ENCODE measurements at regions not wholly inside any gene's neighbourhood (a gene's known extent, or its start where the extent isn't known, plus 50 kb on each side); places are given as distances from the start of the nearest gene placed in this dataset.
"Not testable (repeated sequence)": the region's sequence is repeated elsewhere in the genome, so short reads cannot be mapped to it uniquely, and the experiment has no call there.

DNA sequence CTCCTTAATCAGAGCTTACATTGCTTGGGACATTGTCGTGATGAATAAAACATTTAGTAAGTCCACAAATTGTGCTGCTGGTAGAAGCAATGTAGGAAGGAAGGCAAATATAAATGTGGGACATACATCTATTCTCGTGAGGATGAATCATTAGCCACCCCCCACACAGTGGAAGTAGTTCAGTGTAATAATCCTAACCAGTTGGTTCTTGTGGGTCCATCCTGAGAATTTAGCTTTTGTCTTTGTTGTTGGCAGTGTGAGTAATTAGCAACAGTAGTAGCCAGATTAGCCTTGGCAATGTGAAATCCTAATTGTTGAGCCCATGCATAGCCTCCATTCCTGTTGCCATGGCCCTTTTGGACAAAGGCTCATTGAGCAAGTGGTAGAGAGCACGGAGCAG, 532.1 kb downstream of the FBXO15 start:
- DNase-seq: no peak

DNA sequence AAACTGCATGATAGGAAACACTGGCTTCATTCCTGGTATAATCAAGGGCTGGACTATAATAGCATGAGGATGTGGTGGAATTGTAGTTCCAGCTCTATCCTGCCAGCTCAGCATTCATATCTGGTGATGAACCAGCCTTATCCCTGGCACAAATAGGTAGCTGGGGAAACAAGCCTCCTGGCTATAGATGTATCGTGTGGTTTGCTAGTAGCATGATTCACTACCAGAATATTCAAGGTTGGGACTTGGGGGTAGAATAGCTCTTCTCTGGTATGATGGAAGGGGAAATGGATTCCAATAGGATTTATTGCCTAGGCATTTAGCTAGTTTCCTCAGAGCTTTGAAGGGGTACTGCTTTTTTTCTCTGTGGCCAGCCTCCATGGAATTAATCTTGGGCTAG, 532.8 kb downstream of the FBXO15 start:
- no peak for DNase-seq

DNA sequence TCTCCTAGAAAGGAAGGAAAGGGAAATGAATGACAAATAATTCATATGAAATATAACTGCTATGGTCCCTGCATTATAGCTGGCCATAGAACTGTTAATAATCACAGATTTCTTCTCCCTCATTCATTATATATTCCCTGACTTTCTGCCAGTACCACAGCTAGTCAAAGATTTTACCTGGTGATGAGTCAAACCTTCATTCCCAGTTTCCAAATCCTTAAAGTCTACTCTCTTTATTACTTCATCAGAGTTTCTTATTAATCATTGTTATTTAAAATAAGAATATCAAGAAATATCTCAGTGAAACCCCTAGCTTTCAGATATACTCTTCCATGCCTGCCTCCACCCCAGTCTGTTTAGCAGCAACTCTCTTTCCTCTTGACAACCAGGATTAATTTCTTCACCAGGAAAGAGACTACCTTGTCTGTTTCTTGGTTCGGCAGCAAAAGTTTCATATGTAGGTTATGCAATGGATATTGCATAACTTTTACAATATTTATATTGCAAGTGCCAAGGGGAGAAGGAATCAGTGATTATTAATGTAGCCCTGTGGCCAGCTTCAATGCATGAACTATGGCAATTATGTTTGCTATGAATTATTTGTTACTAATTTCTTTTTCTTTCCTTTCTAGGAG, 533.8 kb downstream of the FBXO15 start:
- DNase-seq: no peak

DNA sequence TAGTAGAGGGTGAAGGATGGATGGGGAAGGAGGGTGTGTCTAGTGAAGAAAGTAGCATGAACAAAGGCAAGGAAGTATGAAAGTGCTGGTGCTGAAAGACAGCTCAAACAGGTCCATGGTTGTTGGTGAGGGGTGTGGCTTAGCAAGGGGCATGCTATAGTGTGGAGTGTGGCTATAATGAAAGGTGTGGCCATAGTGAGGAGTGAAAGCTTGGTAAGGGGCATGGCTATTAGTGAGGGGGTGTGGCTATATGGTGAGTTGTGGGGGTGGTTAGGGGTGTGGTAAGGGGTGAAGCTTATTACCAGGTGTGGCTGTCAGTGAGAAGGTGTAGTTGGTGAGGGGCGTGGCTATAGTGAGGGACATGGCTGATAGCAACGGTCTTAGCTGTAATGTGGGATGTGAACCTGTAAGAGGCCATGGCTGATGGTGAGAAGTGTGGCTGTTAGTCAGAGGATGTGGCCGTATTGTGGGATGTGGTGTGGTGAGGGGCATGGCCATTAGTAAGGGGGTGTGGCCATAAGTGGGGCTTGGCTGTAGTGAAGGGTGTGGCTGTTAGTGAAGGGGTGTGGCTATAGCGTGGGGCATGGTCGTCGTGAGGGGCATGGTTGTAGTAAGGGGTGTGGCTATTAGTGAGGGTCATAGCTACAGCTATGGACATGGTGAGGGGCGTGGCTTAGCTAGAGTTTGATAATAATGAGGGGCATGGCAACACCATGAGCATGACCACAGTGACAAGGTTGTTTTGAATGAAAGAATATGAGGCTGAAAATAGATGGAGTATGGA, 549.6 kb downstream of the FBXO15 start:
- no peak for DNase-seq

DNA sequence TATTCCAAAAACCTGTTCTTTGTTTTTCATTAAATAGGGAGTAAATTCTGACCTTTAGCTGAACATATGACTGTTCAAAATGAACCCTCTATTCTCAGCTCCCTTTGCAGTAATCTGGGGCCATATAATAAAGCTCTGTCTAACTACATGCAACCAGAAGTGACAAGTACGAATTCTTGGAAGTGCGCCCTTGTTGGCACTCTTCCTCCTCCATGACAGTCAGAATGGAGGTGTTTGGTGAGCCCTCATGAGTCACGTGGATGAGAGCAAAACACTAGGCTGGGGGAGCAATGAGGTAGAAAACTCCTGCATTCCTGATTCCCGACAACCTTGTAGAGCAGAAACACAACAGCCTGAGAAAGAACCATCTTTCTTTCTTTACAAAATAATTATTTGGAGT, 552.9 kb downstream of the FBXO15 start:
- no peak for DNase-seq

DNA sequence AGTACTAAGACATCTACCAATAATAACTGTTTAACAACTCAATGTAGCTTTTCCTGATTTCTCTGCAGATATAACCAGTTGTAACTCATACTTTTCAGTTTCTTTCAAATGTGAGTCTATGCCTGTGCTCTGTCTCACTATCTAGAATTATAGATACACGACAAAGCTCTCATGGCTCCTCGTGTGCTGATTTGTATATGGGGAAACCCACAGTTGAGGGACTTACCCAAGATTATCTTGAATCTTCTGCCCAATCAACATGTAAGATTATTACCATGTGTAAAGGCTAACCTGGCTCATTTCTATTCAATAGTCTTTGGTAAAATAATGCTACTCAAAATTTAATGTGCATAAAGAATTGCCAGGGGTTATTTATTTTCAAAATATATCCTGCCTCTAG, 554.4 kb downstream of the FBXO15 start:
- no peak for DNase-seq

DNA sequence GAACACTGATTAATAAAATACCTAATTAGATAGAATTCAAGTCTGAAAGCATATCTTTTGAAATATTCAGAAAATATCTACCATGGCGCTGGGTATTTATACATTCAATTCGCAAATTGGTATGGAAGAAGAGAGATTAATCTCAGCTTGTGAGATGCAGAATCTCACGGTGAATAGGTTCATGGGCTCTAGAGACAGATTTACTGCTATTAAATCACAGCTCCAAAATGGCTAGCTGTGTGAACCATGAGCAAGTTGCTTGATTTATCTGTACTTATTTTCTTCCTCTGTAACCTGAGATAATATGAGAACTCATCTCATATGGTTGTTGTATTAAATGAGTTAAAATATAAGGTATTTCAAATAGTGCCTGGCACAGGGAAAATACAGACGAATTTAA, 556.7 kb downstream of the FBXO15 start:
- DNase-seq: no peak

DNA sequence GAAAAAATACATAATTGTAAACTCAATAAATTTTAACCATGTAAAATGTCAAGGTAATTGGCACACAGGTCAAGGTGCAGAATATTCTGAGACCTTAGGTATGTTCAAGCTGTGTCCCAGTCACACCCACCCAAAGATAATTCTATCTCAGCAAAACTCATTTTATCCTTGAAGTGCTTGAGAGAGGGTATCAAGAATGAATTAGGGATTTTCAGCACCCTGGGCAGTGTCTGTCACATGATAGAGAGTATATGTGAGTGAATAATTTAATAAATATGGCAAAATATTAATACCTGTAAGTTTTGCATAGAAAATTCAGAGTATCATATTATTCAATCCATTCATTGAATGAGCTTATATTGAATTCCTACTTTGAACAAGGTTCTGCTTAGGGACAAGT, 567.9 kb downstream of the FBXO15 start:
- no peak for DNase-seq

DNA sequence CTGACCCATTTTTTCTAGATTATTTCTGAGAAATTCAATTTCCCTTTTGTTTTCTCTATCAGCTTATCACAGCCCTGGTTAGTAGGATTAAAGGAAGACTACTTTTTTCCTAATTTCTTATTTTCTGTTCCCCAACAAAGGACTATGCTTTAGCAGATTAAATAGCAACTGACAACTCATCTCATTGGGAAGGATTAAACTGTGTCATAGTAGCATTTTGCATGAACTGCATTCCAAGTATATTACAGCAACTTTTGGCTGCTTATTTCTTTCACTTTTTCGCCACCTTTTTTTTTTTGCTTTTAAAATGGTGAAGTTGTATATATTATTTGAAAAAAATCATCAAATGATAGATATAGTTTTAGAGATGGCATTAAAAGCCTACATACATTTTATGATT, 570.3 kb downstream of the FBXO15 start:
- no peak for DNase-seq

DNA sequence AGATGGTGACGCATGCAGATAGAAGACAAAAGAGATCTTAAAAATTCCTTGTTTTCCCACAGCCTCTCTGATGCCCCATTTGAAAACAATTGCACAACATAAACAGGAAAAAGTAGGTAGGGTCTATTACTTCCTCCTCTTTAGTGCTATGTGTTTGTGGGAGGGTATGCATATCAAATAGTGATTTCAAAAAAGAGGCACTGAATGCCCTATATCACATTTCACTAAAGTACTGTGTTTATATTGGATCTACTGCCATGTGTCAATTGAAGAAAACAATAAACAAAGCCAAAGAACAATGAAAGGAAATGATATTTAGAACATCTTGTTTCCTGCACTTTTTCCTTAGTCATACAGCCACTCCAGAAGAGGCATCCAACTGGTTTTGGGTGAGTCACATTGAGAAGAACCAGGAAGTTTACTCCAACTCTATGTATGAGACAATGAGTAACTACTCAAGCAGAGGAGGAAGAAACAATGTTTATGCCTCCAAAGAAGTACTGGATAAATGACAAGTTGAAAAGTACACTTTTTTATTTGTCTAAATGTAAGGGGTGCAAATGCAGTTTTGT, 583.6 kb downstream of the FBXO15 start:
- DNase-seq: no peak

DNA sequence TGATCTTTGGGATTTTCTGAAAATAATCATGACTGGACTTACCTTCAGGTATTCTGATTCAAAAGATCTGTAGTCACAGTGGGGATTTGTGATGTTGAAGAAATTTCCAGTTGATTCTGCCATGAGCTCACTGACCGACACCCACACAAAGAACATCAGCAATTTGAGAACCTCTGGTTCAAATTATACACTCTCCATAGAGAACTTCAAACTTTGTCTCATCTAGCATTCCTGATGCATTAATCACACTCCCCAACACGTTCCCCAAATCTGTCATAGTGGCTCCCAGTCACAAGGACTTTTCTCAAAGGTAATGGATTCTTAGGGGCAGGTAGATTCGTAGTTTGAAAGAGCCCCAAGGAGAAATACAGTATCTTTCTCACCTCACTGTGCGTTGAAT, 584.3 kb downstream of the FBXO15 start:
- DNase-seq: no peak

DNA sequence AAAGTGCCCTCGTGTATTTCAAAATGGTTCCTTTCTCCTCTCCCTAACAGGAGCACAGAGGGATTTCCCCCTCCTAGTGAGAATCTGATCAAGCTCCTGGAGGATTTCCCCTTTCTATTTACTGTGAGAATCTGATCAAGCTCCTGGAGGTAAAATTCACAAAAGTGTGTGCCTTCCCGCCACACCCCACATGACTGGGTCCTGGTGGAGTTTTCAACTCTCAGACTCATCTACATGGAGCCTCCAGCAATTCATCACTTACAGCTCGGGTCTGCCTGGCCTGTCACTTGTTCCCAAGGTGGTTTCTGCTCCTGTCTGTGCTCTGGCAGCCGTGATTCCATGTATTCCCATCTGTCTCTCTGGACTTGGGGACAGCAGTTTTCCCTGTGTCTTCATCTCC, 590.7 kb downstream of the FBXO15 start:
- no peak for DNase-seq

DNA sequence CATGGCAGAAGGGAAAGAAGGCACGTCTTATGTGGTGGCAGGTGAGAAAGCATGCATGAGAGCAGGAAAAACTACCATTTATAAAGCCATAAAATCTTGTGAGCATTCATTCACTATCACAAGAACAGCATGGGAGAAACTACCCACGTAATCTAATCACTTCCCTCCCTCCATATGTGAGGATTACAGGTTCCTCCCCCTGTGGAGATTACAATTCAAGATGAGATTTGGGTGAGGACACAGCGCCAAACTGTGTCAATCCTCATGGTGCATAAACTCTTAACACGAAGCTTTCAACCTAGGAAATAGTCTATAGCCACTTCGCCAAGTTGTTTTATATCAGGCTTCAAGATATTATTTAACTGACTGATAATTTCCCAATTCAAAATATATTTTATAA, 595.5 kb downstream of the FBXO15 start:
- no peak for DNase-seq

DNA sequence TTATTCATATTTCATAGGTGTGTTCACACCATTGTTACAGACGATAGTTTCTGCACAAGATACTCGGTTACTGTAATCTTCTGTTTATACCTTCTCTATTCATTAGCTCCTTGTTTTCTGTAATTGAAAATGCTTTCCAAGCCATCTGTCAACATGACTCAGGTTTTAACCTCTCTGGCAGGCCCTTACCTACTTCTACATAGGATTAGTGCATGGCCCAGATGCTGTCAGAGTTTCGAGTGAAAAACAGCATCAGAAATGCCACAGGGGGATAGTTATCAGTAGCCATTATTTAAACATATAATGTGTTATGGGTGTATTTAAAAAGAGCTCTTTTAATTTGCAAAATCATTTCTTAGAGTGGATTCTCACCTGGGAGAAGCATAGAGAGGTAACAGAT, 596.4 kb downstream of the FBXO15 start:
- no peak for DNase-seq

DNA sequence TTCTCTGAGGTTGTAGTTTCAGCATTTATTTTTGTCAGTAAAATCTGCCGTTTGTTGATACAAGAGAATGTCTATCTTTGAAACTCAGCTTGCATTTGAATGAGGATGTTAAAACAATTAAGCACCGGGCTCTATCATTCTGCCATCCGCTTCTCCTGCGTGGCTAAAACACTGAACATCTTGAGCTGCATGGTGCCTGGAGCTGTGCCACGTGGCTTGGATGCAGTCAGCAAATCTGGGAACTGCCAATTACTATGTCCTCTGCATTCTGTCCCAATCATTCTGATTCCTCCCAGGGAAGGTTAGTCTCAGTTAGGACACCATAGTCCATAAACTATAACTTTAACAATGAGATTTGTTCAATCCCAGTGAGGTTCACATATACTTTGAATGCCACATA, 598.4 kb downstream of the FBXO15 start:
- no peak for DNase-seq

DNA sequence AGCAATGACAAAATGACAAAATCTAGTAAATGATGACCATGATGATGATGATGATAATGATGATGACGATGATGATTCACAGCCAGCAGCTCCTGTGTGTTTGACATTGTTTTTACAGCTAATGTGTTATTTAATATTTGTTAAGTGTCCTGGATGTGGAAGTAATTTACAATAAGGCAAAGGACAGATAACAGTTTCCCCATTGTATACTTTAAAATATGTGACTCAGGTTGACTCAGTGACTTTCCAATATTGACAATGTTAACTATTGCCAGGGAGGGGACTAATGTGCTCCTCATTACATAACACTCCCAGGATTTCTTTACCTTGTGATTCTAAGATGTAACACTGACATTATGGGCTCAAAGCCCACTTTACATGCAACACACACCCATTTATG, 602.2 kb downstream of the FBXO15 start:
- DNase-seq: no peak

DNA sequence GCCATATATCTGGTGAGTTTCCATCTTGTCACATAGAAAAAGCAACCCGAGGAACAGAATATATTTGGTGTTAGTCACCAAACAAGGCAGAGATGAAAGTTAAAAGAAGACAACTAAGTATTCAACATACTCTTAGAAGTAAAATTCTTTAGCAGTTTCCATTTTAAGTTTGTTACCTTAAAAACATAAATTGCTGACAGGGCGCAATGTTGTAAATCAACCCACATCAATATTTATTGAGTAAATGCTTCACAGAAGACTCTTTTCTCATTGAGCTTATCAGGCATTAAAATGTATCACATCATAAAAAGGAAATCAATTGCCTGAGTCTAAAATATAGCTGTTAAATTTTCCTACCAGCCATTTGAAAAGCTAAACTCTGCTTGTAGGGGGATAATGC, 603.0 kb downstream of the FBXO15 start:
- DNase-seq: no peak

DNA sequence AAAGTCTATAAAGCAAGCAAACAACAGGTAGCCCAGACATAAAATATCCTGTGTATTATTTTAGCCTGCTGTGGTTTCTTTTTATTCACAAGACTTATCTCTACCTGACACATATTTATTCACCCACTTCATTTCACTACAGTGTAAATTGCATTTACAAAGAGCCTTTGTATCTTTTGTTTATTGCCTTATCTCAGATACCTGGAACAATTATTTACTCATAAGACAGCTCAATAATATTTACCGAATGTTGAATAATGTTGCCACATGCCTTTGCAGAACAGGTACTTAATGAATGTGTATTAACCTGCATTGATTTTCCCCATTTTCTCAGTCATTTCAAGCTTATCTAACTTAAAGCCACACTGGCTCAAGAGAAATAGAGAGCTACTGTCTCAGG, 603.6 kb downstream of the FBXO15 start:
- DNase-seq: no peak

DNA sequence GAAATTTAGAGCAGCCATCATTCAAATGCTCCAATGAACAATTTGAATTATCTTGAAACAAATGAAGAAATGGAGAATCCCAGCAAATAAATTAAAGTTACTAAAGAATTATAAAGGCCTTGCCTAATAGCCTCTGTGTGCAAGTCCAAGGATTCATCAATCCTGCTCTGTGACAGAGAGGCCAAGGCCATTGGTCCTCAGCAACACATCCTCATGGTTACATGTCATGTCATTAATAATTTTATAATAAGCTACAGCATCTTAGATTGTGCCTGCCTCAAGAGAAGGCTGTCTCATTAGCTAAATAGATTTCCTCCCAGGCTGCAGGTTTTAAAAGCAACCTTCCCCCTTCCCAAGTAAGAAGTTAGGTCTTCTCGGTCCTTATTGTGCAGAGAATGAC, 611.6 kb downstream of the FBXO15 start:
- no peak for DNase-seq

DNA sequence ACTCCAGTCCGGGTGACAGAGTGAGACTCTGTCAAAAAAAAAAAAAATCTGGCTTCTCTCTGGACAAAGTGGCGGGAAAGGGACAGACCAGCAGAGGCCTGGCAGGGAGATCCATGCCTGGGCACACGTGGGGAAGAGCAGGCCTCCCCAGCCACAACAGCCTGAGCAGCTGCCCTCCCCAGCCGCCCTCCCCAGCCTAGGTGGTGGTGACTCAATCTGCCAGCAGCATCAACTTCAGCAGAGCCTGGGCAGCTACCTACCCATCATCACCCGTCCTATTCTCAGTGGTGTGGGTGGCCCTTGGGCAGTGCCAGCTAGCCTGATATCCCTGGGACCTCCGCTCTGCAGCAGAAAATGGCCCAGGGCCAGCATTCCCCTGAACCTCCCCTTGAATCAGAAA, 612.4 kb downstream of the FBXO15 start:
- DNase-seq: no peak

DNA sequence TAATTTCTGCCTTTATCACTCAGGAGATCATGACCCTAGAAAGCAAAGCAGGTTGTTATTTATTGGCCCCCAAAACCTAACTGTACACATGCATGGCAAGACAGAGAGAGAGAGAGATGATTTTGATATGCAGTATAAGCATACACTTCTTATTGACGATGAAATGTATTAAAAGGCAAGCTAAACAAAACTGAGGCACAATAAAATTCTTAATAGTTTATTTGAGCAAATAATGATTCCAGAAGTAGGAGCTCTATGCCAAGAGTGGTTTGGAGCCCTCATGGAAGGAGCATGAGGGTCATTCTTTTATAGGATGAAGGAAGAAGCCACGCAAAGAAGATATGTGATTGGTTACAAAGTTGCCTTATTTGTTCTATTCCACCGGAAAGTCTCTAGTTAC, 616.0 kb downstream of the FBXO15 start:
- DNase-seq: no peak

DNA sequence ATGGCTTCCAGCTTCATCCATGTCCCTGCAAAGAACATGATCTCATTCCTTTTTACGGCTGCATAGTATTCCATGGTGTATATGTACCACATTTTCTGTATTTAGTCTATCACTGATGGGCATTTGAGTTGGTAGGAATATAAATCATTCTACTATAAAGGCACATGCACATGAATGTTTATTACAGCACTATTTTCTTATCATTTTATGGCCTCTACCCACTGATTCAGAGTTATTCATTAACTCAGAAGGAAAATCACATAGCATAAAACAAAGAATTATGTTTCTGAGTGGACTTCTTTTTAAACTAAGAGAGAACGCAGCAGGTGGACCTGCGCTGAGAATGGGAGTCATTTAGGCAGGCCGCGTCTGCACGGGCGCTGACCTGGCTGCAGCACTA, 619.6 kb downstream of the FBXO15 start:
- DNase-seq: no peak

DNA sequence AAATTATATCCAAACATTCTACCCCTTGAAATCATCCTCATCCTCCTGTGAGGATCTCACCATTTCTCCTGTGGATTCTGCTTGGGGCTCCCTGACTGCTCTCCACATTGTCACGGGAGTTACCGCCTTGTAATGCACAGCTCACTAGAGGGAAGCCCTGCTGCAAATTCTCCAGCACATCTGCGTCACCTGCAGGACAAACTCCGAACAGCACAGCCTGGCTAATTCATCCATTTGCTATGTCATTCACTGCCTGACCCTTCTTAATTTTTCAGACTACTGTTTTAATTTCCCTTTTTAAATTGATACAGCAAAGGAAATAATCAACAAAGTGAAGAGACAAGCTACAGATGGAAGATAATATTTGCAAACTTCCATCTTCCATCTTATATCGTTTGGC, 627.4 kb downstream of the FBXO15 start:
- no peak for DNase-seq

DNA sequence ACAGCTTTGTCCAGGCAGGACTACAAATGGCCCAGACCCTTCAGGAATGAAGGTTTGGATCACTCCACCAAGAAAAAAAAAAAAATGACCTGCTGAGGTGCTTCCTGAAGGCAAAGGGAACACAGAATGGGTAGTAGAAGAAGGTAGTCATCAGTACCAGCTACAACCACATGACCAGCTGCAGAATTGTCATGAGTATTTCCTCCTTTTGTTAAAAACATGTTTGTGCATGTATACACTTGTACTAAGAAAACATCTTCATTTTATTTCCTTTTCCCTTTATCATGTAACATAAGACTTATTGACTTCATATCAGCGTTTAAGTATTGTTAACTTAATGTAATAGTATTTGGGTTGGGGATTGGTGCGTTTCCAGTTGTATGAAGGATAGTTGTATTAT, 631.6 kb downstream of the FBXO15 start:
- not testable (repeated sequence) for DNase-seq

DNA sequence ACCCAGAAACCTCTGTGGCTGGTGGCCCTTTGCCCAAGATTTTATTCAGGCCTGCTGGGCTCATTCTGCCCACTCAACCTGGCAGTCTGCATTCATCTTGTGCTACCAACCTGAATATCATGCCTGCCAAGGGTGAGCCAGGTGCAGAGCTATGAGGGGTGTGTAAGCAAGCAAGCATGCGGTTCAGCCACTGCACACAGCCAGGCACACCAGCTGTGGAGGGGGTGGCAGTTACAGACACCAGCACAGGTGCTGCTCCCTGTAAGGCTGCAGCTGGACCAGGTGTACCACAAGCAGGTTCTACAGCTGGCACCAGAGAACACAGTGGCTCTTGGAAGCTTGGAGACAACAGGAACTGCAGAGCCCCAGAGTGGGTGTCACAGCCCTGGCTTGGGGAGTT, 633.2 kb downstream of the FBXO15 start:
- DNase-seq: no peak

Data from activated CD4-positive, alpha-beta T cell treated with anti-CD3 and anti-CD28 coated beads, Interleukin-2, amount 50 U/mL, for 4 hours (primary cell).